ENCODE measurements at regions not wholly inside any gene's neighbourhood (a gene's known extent, or its start where the extent isn't known, plus 50 kb on each side); places are given as distances from the start of the nearest gene placed in this dataset.

- TF ChIP-seq CTCF (IDR thresholded peaks at IDR 0.05): no peak
- no peak for TF ChIP-seq POLR2A (IDR thresholded peaks at IDR 0.05)
Observed at GRCh38 chr9:32899181-32899580, 102.2 kb downstream of the APTX start.
